Kidney (tissue), 13 donors: ENCODE measurements at regions not wholly inside any gene's neighbourhood (a gene's known extent, or its start where the extent isn't known, plus 50 kb on each side); places are given as distances from the start of the nearest gene placed in this dataset.
A peak's percentile ranks its signal among the peaks of the same experiment; 100 is the strongest.

ENCODE experiments used
- DNase-seq, 5 donors: peaks; one replicate each; pipeline ENCODE4 v3.0.0-alpha.2; 2013 to 2020
- FAIRE-seq: peaks from 2 replicates; lab custom pipeline; 2012; peaks lifted over from hg19 to GRCh38; lab: Jason Lieb, UNC
- H3K27ac ChIP-seq, 2 donors: one replicate each; pipeline ENCODE4 v1.7.0; 2013; ENCODE audit warnings: low read depth in 2 of 2, low read length in 2 of 2, inconsistent platforms in 1 of 2
- H3K27me3 ChIP-seq: one replicate; pipeline ENCODE4 v1.7.1; 2013; ENCODE audit warnings: low read length, inconsistent platforms; ENCODE audit not compliant: control insufficient read depth, insufficient read depth
- H3K36me3 ChIP-seq, 3 donors: one replicate each; pipeline versions ENCODE4 v1.7.0 to v1.7.1; 2013; ENCODE audit warnings: low read length in 3 of 3, control low read depth in 1 of 3, inconsistent platforms in 1 of 3; ENCODE audit not compliant: insufficient read depth in 3 of 3, control insufficient read depth in 2 of 3
- H3K4me1 ChIP-seq, 3 donors: one replicate each; pipeline versions ENCODE4 v1.7.0 to v1.7.1; 2013; ENCODE audit warnings: low read length in 3 of 3, inconsistent platforms in 1 of 3, low read depth in 1 of 3; ENCODE audit not compliant: control insufficient read depth in 2 of 3, insufficient read depth in 2 of 3
- H3K4me3 ChIP-seq, 3 donors: one replicate each; pipeline versions ENCODE4 v1.7.0 to v1.8.1; 2013; ENCODE audit warnings: low read length in 3 of 3, control low read depth in 1 of 3, inconsistent platforms in 1 of 3
- H3K9ac ChIP-seq, 3 donors: one replicate each; pipeline versions ENCODE4 v1.7.0 to v1.7.1; 2013; ENCODE audit warnings: low read length in 3 of 3, control low read depth in 1 of 3, inconsistent platforms in 1 of 3
- H3K9me3 ChIP-seq, 3 donors: one replicate each; pipeline versions ENCODE4 v1.7.0 to v1.7.1; 2013; ENCODE audit warnings: low read length in 3 of 3, control low read depth in 1 of 3, inconsistent platforms in 1 of 3; ENCODE audit not compliant: control insufficient read depth in 2 of 3, insufficient read depth in 1 of 3
- intact Hi-C: fragments of 100-400 bp; cut with DNase I; formaldehyde crosslinking; loops from one replicate; pipeline ENCODE4 v1.11.1; 2022
- TF ChIP-seq, protein P1 (sequence below): IDR thresholded peaks from 3 replicates; pipeline ENCODE4 v1.5.1; 2012; ENCODE audit warnings: mild to moderate bottlenecking, moderate library complexity, borderline replicate concordance; ENCODE audit not compliant: insufficient read depth; ENCODE audit errors: extremely low read depth
- donor health status: control.
- donor health status: control.
- donor health status: control.
- donor health status: control.
- donor health status: control.
- donor health status: DM: yes; HTN: yes; CAD: no.
- donor health status: Normal renal cell carcinoma (clear cell type).

DNA sequence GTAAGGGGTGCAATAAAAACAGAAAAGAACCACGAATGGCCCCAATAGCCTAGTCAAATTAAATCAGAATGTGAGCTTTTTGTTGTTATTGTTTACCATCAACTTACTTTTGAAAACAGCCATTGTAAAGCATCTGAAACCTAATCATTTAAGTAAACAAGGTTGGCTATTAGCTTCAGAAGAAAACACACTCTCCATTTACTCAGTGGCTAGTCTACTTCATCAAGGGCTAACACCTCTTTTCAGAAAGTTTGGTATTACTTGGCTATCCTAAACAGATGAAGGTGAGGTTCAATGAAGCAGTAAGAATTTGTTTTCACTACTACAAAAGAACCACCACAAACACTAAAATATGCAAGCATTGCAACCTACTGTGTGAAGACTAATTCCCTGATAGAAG lies 398.0 kb downstream of the CDH2 start:
- no peak overlapping the region for H3K4me3 ChIP-seq
- intact Hi-C loops, result no loop called here

DNA sequence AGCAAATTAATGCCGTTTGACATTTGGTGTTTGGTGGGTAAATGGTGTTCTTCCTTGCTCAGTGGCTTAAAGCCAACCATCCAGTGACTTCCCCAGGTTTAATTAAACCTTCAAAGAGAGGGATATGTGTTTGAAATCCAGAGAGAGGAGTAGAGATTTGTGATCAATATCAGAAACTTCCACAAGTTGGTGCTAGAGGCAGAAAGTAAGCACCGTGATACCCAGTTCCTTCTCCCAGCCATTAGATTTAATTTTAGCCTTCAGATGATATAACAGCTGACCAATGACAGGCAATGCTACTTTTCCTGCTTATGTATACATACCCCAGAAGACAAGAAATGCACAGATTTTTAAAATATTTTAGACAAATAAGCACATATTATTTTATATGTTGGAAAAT lies 398.5 kb downstream of the CDH2 start:
- TF ChIP-seq, protein P1, sequence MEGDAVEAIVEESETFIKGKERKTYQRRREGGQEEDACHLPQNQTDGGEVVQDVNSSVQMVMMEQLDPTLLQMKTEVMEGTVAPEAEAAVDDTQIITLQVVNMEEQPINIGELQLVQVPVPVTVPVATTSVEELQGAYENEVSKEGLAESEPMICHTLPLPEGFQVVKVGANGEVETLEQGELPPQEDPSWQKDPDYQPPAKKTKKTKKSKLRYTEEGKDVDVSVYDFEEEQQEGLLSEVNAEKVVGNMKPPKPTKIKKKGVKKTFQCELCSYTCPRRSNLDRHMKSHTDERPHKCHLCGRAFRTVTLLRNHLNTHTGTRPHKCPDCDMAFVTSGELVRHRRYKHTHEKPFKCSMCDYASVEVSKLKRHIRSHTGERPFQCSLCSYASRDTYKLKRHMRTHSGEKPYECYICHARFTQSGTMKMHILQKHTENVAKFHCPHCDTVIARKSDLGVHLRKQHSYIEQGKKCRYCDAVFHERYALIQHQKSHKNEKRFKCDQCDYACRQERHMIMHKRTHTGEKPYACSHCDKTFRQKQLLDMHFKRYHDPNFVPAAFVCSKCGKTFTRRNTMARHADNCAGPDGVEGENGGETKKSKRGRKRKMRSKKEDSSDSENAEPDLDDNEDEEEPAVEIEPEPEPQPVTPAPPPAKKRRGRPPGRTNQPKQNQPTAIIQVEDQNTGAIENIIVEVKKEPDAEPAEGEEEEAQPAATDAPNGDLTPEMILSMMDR, result no peak
- H3K27ac ChIP-seq, result no peak overlapping the region
- no peaks in the 10 kb centered on the region for H3K9me3 ChIP-seq
- FAIRE-seq (no peak), DNase-seq (peak in 1 of 5 donors; percentile 8)
- intact Hi-C loops, result no loop called here
- no peaks in the 10 kb centered on the region for H3K36me3 ChIP-seq
- no peak overlapping the region for H3K4me3 ChIP-seq
- no peaks in the 10 kb centered on the region for H3K4me1 ChIP-seq
- no peaks in the 10 kb centered on the region for H3K27me3 ChIP-seq
- H3K9ac ChIP-seq, result no peak overlapping the region

More for the DNA sequence above, 398.0 kb downstream of the CDH2 start:
- FAIRE-seq (no peak), DNase-seq (no peak)
- no peaks in the 10 kb centered on the region for H3K36me3 ChIP-seq
- no peaks in the 10 kb centered on the region for H3K4me1 ChIP-seq
- H3K9ac ChIP-seq, result no peak overlapping the region
- TF ChIP-seq, protein P1, result no peak
- H3K27me3 ChIP-seq, result no peaks in the 10 kb centered on the region
- no peaks in the 10 kb centered on the region for H3K9me3 ChIP-seq
- no peak overlapping the region for H3K27ac ChIP-seq

DNA sequence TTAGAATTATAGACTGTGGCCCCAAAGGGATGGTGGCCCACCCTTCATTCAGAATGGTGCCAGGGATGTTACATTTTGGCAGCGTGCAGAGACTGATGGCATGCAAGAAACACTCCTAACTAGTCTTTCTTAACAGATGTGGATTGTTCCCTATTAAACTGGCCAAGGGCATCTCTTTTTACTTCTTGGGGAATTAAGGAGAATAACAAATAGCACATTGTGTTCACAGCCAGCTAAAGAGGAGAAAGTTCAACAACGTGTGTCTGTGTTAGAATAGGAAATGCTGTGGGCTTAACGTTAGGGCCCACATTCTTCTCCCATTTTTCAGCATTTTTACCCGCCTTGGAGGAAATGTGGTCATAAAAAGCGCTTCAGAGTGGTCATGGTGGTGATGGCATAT lies 404.8 kb downstream of the CDH2 start:
- Histone ChIP-seq H3K27me3 (no peaks in the 10 kb centered on the region), H3K9me3 (no peaks in the 10 kb centered on the region), H3K4me3 (no peak overlapping the region), H3K36me3 (no peaks in the 10 kb centered on the region), H3K27ac (no peak overlapping the region), H3K4me1 (no peaks in the 10 kb centered on the region), H3K9ac (no peak overlapping the region)
- no peak for FAIRE-seq
- intact Hi-C loops, result no loop called here
- TF ChIP-seq, protein P1, result no peak
- DNase-seq, result no peak

DNA sequence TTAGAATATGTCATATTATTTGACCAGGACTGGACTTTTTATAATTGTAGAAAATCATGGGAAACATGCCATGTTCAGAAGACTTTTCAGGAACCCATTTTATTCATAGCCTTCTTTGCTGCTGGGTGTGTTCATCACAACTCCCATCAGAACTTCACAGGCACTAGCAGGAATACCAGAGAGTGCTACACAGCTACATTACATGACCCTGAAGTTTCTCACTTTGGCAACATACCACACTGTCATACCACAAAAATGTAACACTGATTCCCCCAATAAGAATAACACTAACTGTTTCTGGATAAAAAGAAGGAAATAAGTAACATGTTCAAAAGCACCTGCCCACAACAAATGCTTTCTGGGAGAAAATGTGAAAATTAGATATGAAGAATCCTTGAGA lies 405.4 kb downstream of the CDH2 start:
- intact Hi-C loops, result no loop called here
- H3K4me3 ChIP-seq, result no peak overlapping the region
- no peak overlapping the region for H3K27ac ChIP-seq
- TF ChIP-seq, protein P1, result no peak
- H3K9me3 ChIP-seq, result no peaks in the 10 kb centered on the region
- H3K4me1 ChIP-seq, result no peaks in the 10 kb centered on the region
- H3K36me3 ChIP-seq, result no peaks in the 10 kb centered on the region
- no peak for DNase-seq
- no peaks in the 10 kb centered on the region for H3K27me3 ChIP-seq
- H3K9ac ChIP-seq, result no peak overlapping the region
- no peak for FAIRE-seq
